ENCODE measurements at regions not wholly inside any gene's neighbourhood (a gene's known extent, or its start where the extent isn't known, plus 50 kb on each side); places are given as distances from the start of the nearest gene placed in this dataset.

DNA sequence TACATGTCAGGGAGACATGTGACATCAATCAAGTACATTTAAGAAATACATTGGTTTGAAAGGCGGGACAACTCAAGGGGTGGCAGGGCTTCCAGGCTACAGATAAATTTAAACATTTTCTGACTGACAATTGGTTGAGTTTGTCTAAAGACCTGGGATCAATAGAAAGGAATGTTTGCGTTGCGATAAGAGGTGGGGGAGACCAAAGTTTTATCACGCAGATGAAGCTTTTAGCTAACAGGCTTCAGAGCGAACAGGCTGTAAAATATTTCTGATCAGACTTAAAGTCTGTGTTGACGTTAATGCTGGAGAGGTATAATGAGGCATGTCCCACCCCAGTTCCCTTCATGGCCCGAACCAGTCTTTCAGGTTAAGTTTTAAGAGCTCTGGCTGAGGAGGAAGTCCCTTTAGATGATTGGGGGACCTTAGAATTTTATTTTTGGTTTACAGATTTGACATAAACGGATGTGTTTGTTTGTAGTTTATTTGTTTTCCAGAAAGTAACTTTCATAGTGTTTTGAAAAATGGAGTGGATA, 346.7 kb upstream of the RASGEF1B start:
- TF ChIP-seq, protein P1, sequence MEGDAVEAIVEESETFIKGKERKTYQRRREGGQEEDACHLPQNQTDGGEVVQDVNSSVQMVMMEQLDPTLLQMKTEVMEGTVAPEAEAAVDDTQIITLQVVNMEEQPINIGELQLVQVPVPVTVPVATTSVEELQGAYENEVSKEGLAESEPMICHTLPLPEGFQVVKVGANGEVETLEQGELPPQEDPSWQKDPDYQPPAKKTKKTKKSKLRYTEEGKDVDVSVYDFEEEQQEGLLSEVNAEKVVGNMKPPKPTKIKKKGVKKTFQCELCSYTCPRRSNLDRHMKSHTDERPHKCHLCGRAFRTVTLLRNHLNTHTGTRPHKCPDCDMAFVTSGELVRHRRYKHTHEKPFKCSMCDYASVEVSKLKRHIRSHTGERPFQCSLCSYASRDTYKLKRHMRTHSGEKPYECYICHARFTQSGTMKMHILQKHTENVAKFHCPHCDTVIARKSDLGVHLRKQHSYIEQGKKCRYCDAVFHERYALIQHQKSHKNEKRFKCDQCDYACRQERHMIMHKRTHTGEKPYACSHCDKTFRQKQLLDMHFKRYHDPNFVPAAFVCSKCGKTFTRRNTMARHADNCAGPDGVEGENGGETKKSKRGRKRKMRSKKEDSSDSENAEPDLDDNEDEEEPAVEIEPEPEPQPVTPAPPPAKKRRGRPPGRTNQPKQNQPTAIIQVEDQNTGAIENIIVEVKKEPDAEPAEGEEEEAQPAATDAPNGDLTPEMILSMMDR (conservative IDR thresholded peaks at IDR 0.05; ENCODE audit: low read length) = no peak
- DNase-seq (ENCODE audit: low read depth) = no peak
- H3K4me3 ChIP-seq (ENCODE audit: low read length) = no peak overlapping the region

DNA sequence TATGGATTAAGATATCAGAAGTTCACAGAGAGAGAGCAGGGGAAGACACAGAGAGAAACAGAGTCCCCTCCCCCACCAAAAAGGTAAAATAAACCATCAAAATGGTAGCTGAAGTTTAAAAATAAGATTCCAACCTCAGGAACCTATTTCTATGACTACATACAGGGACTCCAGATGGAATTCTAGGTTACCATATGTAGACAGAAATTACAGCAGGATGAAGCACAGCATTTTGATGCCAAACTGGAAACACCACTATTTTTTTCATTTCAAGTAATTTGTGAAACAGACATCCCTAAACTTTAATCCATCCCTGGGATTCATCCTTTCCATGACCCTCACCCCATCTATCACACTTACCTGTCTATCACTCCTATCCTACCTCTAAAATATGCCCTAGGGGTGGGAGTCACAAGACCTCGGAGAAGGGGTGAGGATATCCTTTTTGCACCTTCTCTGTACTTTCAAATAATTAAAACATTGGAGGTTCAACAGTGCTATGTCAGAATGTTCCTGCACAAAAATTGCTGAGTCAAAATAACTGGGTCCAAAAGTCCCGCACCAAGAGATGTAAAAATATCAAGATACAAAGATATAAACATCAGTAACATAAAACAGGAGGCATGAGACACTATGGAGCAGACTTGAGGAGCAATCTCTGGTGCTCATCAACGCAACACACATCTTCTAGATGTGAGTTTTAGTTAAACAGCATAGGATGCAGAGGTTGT, 344.5 kb upstream of the RASGEF1B start:
- no peak for DNase-seq (ENCODE audit: low read depth)
- H3K4me3 ChIP-seq (ENCODE audit: low read length) = no peak overlapping the region
- TF ChIP-seq, protein P1 (conservative IDR thresholded peaks at IDR 0.05; ENCODE audit: low read length) = no peak

DNA sequence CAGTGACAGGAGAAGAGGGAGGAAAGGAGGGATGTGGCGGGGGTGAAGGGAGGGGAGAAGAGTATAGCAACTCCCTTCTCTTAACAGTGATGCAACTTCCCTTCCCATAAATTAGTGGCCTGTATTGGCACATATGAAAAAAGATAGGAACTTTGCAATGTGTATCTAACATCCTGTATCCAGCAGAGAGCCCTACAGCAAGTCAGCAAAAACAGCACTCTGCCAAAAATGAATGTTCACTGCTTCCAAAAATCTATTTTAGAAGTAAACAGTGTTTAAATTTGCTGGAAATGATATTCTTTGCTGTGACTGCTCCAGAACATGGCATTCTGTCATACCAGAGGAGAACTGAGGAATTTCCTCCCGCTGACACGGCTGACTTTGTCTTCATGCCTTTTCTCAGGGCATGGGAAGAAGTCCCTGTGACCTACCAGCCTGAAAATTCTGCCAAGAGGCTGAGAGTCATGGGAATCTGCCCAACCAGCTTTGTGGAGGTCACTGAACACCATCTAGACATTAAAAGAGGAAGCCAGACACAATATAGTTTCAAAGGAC, 343.4 kb upstream of the RASGEF1B start:
- no peak for DNase-seq (ENCODE audit: low read depth)
- TF ChIP-seq, protein P1 (conservative IDR thresholded peaks at IDR 0.05; ENCODE audit: low read length) = no peak
- H3K4me3 ChIP-seq (ENCODE audit: low read length) = no peak overlapping the region

DNA sequence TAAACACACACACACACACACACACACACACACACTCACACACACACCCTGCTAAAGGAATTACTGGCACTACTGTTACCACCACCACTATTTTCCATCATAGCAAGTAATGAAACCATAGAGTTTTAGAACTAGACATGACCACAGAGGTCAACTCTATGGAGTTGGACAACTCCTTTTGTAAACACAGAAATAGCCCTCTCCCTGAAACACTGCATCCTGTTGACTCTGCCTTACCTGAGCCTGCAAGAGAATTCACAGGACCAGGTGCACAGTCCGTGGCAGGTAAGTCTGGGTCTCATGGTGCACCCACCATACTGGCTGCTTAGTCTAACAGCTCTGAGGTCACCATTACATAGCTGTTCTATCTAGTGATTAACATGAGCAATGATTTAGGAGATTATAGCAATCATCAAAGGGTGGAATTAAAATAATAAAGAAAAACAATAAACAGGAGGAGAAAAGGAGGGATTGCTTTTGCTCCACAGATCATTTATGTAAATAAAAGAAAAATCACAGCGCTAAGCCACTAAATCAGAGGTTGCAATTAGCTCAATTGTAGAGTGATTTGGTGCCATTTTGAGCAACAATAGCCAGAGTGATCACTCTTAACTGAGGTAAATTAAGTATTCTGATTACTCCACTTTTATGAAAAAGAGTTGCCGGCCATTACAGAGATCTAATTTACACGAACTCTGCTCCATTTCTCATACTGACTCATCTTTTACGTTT, 340.0 kb upstream of the RASGEF1B start:
- TF ChIP-seq, protein P1 (conservative IDR thresholded peaks at IDR 0.05; ENCODE audit: low read length) = no peak
- no peak overlapping the region for H3K4me3 ChIP-seq (ENCODE audit: low read length)
- DNase-seq (ENCODE audit: low read depth) = no peak

DNA sequence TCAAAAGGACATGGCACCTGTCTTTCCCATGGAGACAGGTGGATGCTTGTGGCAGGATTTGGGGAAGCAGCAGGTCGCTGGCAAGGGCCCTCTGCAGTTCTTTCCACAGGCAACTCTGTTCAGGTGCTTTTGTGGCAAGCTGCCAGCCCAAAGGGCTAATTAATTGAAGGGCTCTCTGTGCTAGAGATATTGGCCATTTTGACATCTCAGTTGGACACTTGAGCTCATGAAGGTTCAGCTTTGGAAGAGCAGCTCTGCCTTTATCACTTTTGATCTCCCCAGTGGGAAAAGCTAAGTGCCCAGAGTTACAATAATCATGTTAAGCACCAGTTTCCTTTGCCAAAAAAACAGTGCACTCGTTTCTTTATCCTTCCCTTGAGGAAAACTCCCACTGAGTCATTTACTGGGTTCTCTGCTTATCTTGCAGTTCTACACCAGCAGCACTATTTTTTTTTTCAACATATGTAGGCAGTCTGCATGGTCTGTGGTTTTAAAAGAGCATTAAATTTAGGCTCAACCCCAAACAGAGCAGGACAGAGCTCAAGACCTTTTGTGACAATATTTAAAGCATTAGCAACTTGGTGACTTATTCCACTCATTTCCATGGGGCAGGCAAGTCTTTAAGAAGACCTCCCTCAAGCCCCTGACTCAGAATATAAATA, 336.4 kb upstream of the RASGEF1B start:
- TF ChIP-seq, protein P1 (conservative IDR thresholded peaks at IDR 0.05; ENCODE audit: low read length) = no peak
- H3K4me3 ChIP-seq (ENCODE audit: low read length) = no peak overlapping the region
- no peak for DNase-seq (ENCODE audit: low read depth)

DNA sequence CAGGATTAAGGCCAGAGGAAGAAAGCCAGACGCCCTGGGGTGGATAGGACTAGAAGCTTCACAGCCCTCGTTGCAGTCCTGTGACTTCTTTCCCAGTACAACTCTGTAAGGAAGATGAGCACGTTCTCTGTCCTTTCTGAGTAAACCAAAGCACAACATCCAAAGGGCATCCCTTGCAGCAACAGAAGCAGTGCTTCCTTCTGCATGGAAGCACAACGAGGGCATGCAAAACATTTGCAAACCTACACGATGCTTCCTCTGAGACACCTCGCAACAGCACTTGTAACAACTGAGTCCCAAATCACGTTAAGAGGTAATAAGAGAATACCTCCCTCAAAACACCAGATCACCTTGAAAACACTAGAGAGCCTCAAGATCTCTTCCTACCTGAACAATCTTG, 335.7 kb upstream of the RASGEF1B start:
- DNase-seq (ENCODE audit: low read depth) = no peak
- TF ChIP-seq, protein P1 (conservative IDR thresholded peaks at IDR 0.05; ENCODE audit: low read length) = no peak
- no peak overlapping the region for H3K4me3 ChIP-seq (ENCODE audit: low read length)

Data from AG10803 (cell line).